ENCODE measurements at regions not wholly inside any gene's neighbourhood (a gene's known extent, or its start where the extent isn't known, plus 50 kb on each side); places are given as distances from the start of the nearest gene placed in this dataset.

GRCh38 chr4:13095722-13096121 is 388.4 kb downstream of the RAB28 start:
- no peak overlapping the region for H3K4me3 ChIP-seq (replicated peaks in 1 of 2; ENCODE audit: low read depth in 2 of 2, low read length in 2 of 2)
- no peak for TF ChIP-seq CTCF (IDR thresholded peaks at IDR 0.05; ENCODE audit: low read depth, low read length)
- no peak for DNase-seq (ENCODE audit: low read depth in 2 of 2)

- H3K4me3 ChIP-seq (replicated peaks in 1 of 2; ENCODE audit: low read depth in 2 of 2, low read length in 2 of 2) = no peak overlapping the region
- no peak for DNase-seq (ENCODE audit: low read depth in 2 of 2)
- TF ChIP-seq CTCF (IDR thresholded peaks at IDR 0.05; ENCODE audit: low read depth, low read length) = no peak
These were observed 391.0 kb downstream of the RAB28 start for GRCh38 chr4:13093170-13093569.

GRCh38 chr4:13092702-13093101 is 391.4 kb downstream of the RAB28 start:
- TF ChIP-seq CTCF (IDR thresholded peaks at IDR 0.05; ENCODE audit: low read depth, low read length) = no peak
- DNase-seq (ENCODE audit: low read depth in 2 of 2) = no peak
- H3K4me3 ChIP-seq (replicated peaks in 1 of 2; ENCODE audit: low read depth in 2 of 2, low read length in 2 of 2) = no peak overlapping the region

GRCh38 chr4:13089659-13089998 is 394.5 kb downstream of the RAB28 start:
- no peak for TF ChIP-seq CTCF (IDR thresholded peaks at IDR 0.05; ENCODE audit: low read depth, low read length)
- no peak for DNase-seq (ENCODE audit: low read depth in 2 of 2)
- H3K4me3 ChIP-seq (replicated peaks in 1 of 2; ENCODE audit: low read depth in 2 of 2, low read length in 2 of 2) = no peak overlapping the region

- H3K4me3 ChIP-seq (replicated peaks in 1 of 2; ENCODE audit: low read depth in 2 of 2, low read length in 2 of 2) = no peak overlapping the region
- TF ChIP-seq CTCF (IDR thresholded peaks at IDR 0.05; ENCODE audit: low read depth, low read length) = no peak
- peak; percentile 2 to 4 for DNase-seq (ENCODE audit: low read depth in 2 of 2)
These were observed 395.1 kb downstream of the RAB28 start for GRCh38 chr4:13088726-13089658.

GRCh38 chr4:13087041-13087440 is 397.1 kb downstream of the RAB28 start:
- no peak for DNase-seq (ENCODE audit: low read depth in 2 of 2)
- TF ChIP-seq CTCF (IDR thresholded peaks at IDR 0.05; ENCODE audit: low read depth, low read length) = no peak
- H3K4me3 ChIP-seq (replicated peaks in 1 of 2; ENCODE audit: low read depth in 2 of 2, low read length in 2 of 2) = no peak overlapping the region

Data from cardiac fibroblast (primary cell).